SK-N-SH treated with all-trans-retinoic acid at 6 μM for 48 hours (cell line): ENCODE measurements at regions not wholly inside any gene's neighbourhood (a gene's known extent, or its start where the extent isn't known, plus 50 kb on each side); places are given as distances from the start of the nearest gene placed in this dataset.

Source experiments
- ATAC-seq: fragments of 200-7000 bp; cut with Tn5 transposase; 3 replicates; pipeline ENCODE4 v1.9.1; 2020; ENCODE audit warnings: mild to moderate bottlenecking, moderate library complexity
- ARNTL ChIP-seq: fragments of 450-650 bp; formaldehyde crosslinking; IDR thresholded peaks from 2 replicates; pipeline ENCODE4 v1.5.0; 2020; ENCODE audit warnings: low read depth, mild to moderate bottlenecking, moderate library complexity, borderline replicate concordance
- BACH2 ChIP-seq: fragments of 250-450 bp; sonication (Bioruptor Pico); IDR thresholded peaks from 2 replicates; pipeline ENCODE4 v1.9.0; 2021; ENCODE audit warnings: mild to moderate bottlenecking, borderline replicate concordance
- ESRRG ChIP-seq: fragments of 250-450 bp; sonication (Bioruptor Pico); IDR thresholded peaks from 2 replicates; pipeline ENCODE4 v1.6.1; 2021; ENCODE audit warnings: mild to moderate bottlenecking
- GLIS3 ChIP-seq: fragments of 250-450 bp; sonication (Bioruptor Pico); IDR thresholded peaks from 2 replicates; pipeline ENCODE4 v1.5.0; 2020; ENCODE audit warnings: mild to moderate bottlenecking, moderate library complexity
- ISL1 ChIP-seq: fragments of 250-450 bp; sonication (Bioruptor Pico); IDR thresholded peaks from 2 replicates; pipeline ENCODE4 v2.1.2; 2022; ENCODE audit warnings: mild to moderate bottlenecking, moderate library complexity
- OSR1 ChIP-seq: fragments of 250-450 bp; sonication (Bioruptor Pico); IDR thresholded peaks from 2 replicates; pipeline ENCODE4 v1.8.0; 2022; ENCODE audit warnings: moderate library complexity, mild to moderate bottlenecking, inconsistent platforms
- PATZ1 ChIP-seq: fragments of 250-450 bp; sonication (Bioruptor Pico); IDR thresholded peaks from 2 replicates; pipeline ENCODE4 v1.8.0; 2020; ENCODE audit warnings: mild to moderate bottlenecking, moderate library complexity, borderline replicate concordance
- PPARA ChIP-seq: fragments of 250-450 bp; sonication (Bioruptor Pico); IDR thresholded peaks from 2 replicates; pipeline ENCODE4 v1.5.0; 2020; ENCODE audit warnings: mild to moderate bottlenecking, borderline replicate concordance
- TCF4 ChIP-seq: fragments of 250-450 bp; sonication (Bioruptor Pico); IDR thresholded peaks from 2 replicates; pipeline ENCODE4 v1.8.0; 2021; ENCODE audit warnings: mild to moderate bottlenecking, moderate library complexity, borderline replicate concordance
- TSHZ2 ChIP-seq: fragments of 250-450 bp; sonication (Bioruptor Pico); IDR thresholded peaks from 2 replicates; pipeline ENCODE4 v1.5.0; 2020; ENCODE audit warnings: mild to moderate bottlenecking, moderate library complexity
- ZC3H10 ChIP-seq: fragments of 250-450 bp; sonication (Bioruptor Pico); IDR thresholded peaks from 2 replicates; pipeline ENCODE4 v1.5.1; 2021; ENCODE audit warnings: mild to moderate bottlenecking, moderate library complexity
- ZFP3 ChIP-seq: fragments of 250-450 bp; sonication (Bioruptor Pico); IDR thresholded peaks from 2 replicates; pipeline ENCODE4 v1.5.0; 2020; ENCODE audit warnings: mild to moderate bottlenecking, moderate library complexity
- ZFP30 ChIP-seq: fragments of 450-650 bp; formaldehyde crosslinking; IDR thresholded peaks from 2 replicates; pipeline ENCODE4 v1.5.0; 2022; ENCODE audit warnings: mild to moderate bottlenecking, moderate library complexity
- ZNF70 ChIP-seq: fragments of 450-650 bp; formaldehyde crosslinking; IDR thresholded peaks from 2 replicates; pipeline ENCODE4 v1.5.0; 2020; ENCODE audit warnings: mild to moderate bottlenecking, moderate library complexity
- ZNF8 ChIP-seq: fragments of 450-650 bp; formaldehyde crosslinking; IDR thresholded peaks from 2 replicates; pipeline ENCODE4 v1.5.0; 2020; ENCODE audit warnings: mild to moderate bottlenecking, moderate library complexity
- TF ChIP-seq, protein P1 (sequence below): fragments of 250-450 bp; sonication (Bioruptor Pico); IDR thresholded peaks from 2 replicates; pipeline ENCODE4 v1.5.1; 2020; ENCODE audit warnings: low read depth, mild to moderate bottlenecking, moderate library complexity
- TF ChIP-seq, protein P2 (sequence below): fragments of 250-450 bp; sonication (Bioruptor Pico); IDR thresholded peaks from 2 replicates; pipeline ENCODE4 v1.5.1; 2021; ENCODE audit warnings: mild to moderate bottlenecking, moderate library complexity

DNA sequence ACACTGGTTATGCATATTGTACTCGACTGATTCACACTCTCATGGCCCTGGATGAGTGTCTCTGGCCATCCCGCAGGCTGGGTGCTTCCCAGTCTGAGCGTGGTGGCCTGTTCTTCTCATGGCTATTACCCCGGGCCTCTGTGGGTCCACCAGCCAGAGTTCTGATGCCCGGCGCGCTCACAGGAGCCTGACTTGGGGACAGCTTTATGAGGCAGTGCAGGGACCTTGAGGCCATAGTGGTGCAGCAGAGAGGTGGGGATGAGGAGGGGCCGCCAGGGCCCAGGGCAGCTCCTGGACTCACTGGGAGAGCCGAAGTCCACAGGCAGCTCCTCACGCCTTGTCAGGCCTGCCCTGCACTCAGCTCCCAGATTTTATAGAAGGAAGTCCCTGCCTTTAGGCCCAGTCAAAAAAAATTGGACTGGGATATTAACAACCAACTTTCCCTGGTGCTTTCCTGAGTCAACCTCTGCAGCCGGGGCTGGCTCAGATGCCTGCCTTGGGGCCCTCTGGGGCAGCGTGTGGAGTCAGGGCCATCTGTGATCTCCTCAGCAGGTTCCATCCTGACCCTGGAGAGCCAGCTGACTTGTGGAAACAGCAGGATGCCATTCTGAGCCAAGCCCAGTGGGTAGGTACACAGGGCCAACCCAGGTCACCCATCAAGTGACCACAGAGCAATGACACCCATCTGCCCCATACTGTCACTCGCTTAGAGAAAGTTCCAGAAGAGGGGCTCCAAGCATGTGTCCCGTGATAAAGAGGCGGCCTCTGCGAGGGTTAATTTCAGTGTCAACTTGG, 89.4 kb upstream of the DIO3 start:
- ATAC-seq, result no peak
- TF ChIP-seq BACH2 (CRISPR knock-in tag) (no peak), GLIS3 (CRISPR knock-in tag) (no peak), ZNF8 (CRISPR knock-in tag) (no peak)
- TF ChIP-seq, all 23 proteins: peak for 0

- TF ChIP-seq, protein P1, sequence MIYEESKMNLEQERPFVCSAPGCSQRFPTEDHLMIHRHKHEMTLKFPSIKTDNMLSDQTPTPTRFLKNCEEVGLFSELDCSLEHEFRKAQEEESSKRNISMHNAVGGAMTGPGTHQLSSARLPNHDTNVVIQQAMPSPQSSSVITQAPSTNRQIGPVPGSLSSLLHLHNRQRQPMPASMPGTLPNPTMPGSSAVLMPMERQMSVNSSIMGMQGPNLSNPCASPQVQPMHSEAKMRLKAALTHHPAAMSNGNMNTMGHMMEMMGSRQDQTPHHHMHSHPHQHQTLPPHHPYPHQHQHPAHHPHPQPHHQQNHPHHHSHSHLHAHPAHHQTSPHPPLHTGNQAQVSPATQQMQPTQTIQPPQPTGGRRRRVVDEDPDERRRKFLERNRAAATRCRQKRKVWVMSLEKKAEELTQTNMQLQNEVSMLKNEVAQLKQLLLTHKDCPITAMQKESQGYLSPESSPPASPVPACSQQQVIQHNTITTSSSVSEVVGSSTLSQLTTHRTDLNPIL (CRISPR knock-in tag), result no peak
- TF ChIP-seq ZC3H10 (CRISPR knock-in tag), result no peak
- no peak for TF ChIP-seq ARNTL (CRISPR knock-in tag)
- TF ChIP-seq ZFP30, result no peak
- TF ChIP-seq ZNF8 (CRISPR knock-in tag), result no peak
- TF ChIP-seq, protein P2, sequence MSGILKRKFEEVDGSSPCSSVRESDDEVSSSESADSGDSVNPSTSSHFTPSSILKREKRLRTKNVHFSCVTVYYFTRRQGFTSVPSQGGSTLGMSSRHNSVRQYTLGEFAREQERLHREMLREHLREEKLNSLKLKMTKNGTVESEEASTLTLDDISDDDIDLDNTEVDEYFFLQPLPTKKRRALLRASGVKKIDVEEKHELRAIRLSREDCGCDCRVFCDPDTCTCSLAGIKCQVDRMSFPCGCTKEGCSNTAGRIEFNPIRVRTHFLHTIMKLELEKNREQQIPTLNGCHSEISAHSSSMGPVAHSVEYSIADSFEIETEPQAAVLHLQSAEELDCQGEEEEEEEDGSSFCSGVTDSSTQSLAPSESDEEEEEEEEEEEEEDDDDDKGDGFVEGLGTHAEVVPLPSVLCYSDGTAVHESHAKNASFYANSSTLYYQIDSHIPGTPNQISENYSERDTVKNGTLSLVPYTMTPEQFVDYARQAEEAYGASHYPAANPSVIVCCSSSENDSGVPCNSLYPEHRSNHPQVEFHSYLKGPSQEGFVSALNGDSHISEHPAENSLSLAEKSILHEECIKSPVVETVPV (CRISPR knock-in tag), result no peak
- no peak for TF ChIP-seq ISL1 (CRISPR knock-in tag)
- no peak for TF ChIP-seq ZNF70 (CRISPR knock-in tag)
- ATAC-seq, result no peak
These were observed 88.8 kb upstream of the DIO3 start for GRCh38 chr14:101472518-101472849.

- TF ChIP-seq PPARA (CRISPR knock-in tag), result no peak
- no peak for TF ChIP-seq ZNF70 (CRISPR knock-in tag)
- TF ChIP-seq ISL1 (CRISPR knock-in tag), result no peak
These were observed 88.1 kb upstream of the DIO3 start for GRCh38 chr14:101473045-101473729.

DNA sequence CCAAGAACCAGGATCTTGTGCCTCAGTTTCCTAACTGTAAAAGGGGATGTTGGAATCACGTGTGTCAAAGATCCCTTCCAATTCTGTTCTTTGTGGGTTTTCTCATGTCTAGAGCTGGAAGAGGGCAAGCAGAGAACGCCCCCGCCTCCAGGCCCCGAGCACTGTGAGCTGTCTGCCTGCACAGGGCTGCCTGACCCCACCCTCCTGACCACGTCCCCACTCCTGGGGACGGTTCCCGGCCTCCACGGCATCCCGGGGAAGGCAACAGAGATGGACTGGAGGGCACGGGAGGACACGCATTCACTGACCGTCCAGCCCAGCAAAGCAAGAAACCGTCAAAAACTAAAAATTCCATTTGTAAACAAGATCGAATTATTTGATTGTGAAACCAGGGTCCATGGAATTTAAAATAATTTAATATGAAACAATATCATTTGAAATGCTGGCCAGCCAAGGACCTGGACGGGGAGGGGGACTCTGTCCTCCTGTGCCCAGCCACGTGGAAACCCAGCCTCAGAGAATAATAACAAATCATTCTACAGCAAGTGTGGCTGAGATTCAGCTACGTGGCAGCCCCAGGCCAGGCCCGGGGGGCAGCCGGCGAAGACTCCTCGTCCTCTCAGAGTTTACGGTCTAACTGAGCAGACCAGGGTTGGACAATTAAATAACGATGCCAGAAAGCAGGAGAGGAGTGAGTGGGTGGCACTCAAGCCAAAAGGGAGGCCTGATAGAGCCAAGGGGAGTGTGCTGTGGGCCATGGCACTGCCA, 87.3 kb upstream of the DIO3 start:
- TF ChIP-seq PATZ1 (no peak), ZC3H10 (CRISPR knock-in tag) (no peak), ZNF70 (CRISPR knock-in tag) (no peak), TSHZ2 (CRISPR knock-in tag) (no peak), TCF4 (CRISPR knock-in tag) (no peak), ESRRG (CRISPR knock-in tag) (no peak), ZFP30 (no peak), ISL1 (CRISPR knock-in tag) (no peak), OSR1 (CRISPR knock-in tag) (no peak), ZNF8 (CRISPR knock-in tag) (no peak), BACH2 (CRISPR knock-in tag) (no peak), ZFP3 (CRISPR knock-in tag) (no peak)
- ATAC-seq, result no peak

More at GRCh38 chr14:101473045-101473729, 88.1 kb upstream of the DIO3 start:
- no peak for ATAC-seq
